ENCODE measurements at regions not wholly inside any gene's neighbourhood (a gene's known extent, or its start where the extent isn't known, plus 50 kb on each side); places are given as distances from the start of the nearest gene placed in this dataset.

GRCh38 chr13:34793301-34793700, 148.8 kb upstream of the NBEA start:
- no peak for TF ChIP-seq FOS (IDR thresholded peaks at IDR 0.05; ENCODE audit: low read depth, low read length)
- TF ChIP-seq RAD21 (IDR thresholded peaks at IDR 0.05; ENCODE audit: low read length) = no peak
- no peak for TF ChIP-seq CTCF (conservative IDR thresholded peaks at IDR 0.05; ENCODE audit: low read depth, low read length)

Measured in IMR-90 (cell line).